Stomach (tissue), 8 donors: ENCODE measurements at regions not wholly inside any gene's neighbourhood (a gene's known extent, or its start where the extent isn't known, plus 50 kb on each side); places are given as distances from the start of the nearest gene placed in this dataset.
A peak's percentile ranks its signal among the peaks of the same experiment; 100 is the strongest.

ENCODE experiments used
- DNase-seq, 2 donors: peaks; one replicate each; pipeline versions ENCODE4 v3.0.0 to v3.0.0-alpha.2; 2013 to 2019
- H3K27ac ChIP-seq, 5 donors: fragments of 200-600 bp in 4 of 5; sonication (generic) in 4 of 5; one replicate each; pipeline ENCODE4 v1.5.1; 2013 to 2019; ENCODE audit warnings: mild to moderate bottlenecking in 1 of 5, moderate library complexity in 1 of 5
- H3K27me3 ChIP-seq, 3 donors: fragments of 200-600 bp; sonication (generic); one replicate each; pipeline ENCODE4 v1.5.1; 2017 to 2019; ENCODE audit warnings: mixed run types in 1 of 3
- H3K36me3 ChIP-seq, 4 donors: fragments of 200-600 bp; sonication (generic); 1 replicate in 3 of 4; 2 replicates in 1 of 4; pipeline ENCODE4 v1.5.1; 2016 to 2019
- H3K4me1 ChIP-seq, 4 donors: fragments of 200-600 bp; sonication (generic); one replicate each; pipeline ENCODE4 v1.5.1; 2016 to 2019
- H3K4me3 ChIP-seq, 4 donors: fragments of 200-600 bp; sonication (generic) in 3 of 4; one replicate each; pipeline ENCODE4 v1.5.1; 2016 to 2019; ENCODE audit warnings: mild to moderate bottlenecking in 1 of 4
- H3K9me3 ChIP-seq, 4 donors: fragments of 200-600 bp; sonication (generic); one replicate each; pipeline ENCODE4 v1.5.1; 2016 to 2019
- CTCF ChIP-seq, 7 experiments: fragments of 450-650 bp in 4 of 7; fragments of 200-600 bp in 3 of 7; sonication (generic) in 3 of 7; IDR thresholded peaks; one replicate each; pipeline ENCODE4 v1.5.1; 2016 to 2019; ENCODE audit warnings: antibody characterized with exemption in 7 of 7, control low read depth in 2 of 7, mild to moderate bottlenecking in 1 of 7
- EP300 ChIP-seq: sonication (generic); formaldehyde crosslinking; IDR thresholded peaks from one replicate; pipeline ENCODE4 v1.6.1; 2017; ENCODE audit warnings: antibody characterized with exemption
- POLR2A ChIP-seq, 4 donors: fragments of 450-650 bp; IDR thresholded peaks; one replicate each; pipeline ENCODE4 v1.6.1; 2016; ENCODE audit warnings: antibody characterized with exemption in 4 of 4, control low read depth in 2 of 4, mild to moderate bottlenecking in 1 of 4, moderate library complexity in 1 of 4
- POLR2AphosphoS5 ChIP-seq, 3 donors: sonication (generic); formaldehyde crosslinking; IDR thresholded peaks; one replicate each; pipeline ENCODE4 v1.6.1; 2016; ENCODE audit warnings: antibody characterized with exemption in 3 of 3
- WGBS, 5 donors: extraction: QIAGEN DNeasy Blood & Tissue Kit in 3 of 5; methylation state at CpG; one replicate each; pipeline versions ENCODE4 v1.1.5 to v1.1.7; 2013 to 2018; 5-methylcytosine and 5-hydroxymethylcytosine counted together
- intact Hi-C: fragments of 100-400 bp; cut with DNase I; formaldehyde crosslinking; loops from one replicate; pipeline ENCODE4 v1.15.1; 2023; ENCODE audit warnings: low total_unique reads
- donor health status: healthy with polysubstance abuse.
- donor health status: Bipolar disorder and iron deficiency.
- donor health status: healthy.

GRCh38 chr17:69961501-69962145, 113.4 kb upstream of the KCNJ16 start:
- Histone ChIP-seq H3K4me3 (no peak overlapping the region), H3K4me1 (peaks cover 0 to 11% (median 5%) of the 10 kb centered on the region in 4 donors), H3K27ac (no peak overlapping the region), H3K9me3 (peaks cover 0 to 15% (median 0%) of the 10 kb centered on the region in 4 donors), H3K27me3 (no peaks in the 10 kb centered on the region), H3K36me3 (no peaks in the 10 kb centered on the region)
- no peak for TF ChIP-seq POLR2A (IDR thresholded peaks at IDR 0.05)
- TF ChIP-seq EP300: no peak
- no peak for TF ChIP-seq CTCF (IDR thresholded peaks at IDR 0.05)
- no peak for TF ChIP-seq POLR2AphosphoS5 (IDR thresholded peaks at IDR 0.05)
- peak; percentile 26 to 64 for DNase-seq
- WGBS, 5 donors: 25 to 32% (median 27%) methylated on average over 7 of the region's 7 CpGs
- intact Hi-C loops: no loop called here

- TF ChIP-seq CTCF (IDR thresholded peaks at IDR 0.05) (no peak), POLR2AphosphoS5 (IDR thresholded peaks at IDR 0.05) (no peak), POLR2A (IDR thresholded peaks at IDR 0.05) (no peak), EP300 (no peak)
- Histone ChIP-seq H3K9me3 (peaks cover 0 to 15% (median 0%) of the 10 kb centered on the region in 4 donors), H3K4me3 (no peak overlapping the region), H3K4me1 (peaks cover 0 to 11% (median 5%) of the 10 kb centered on the region in 4 donors), H3K36me3 (no peaks in the 10 kb centered on the region), H3K27ac (no peak overlapping the region), H3K27me3 (no peaks in the 10 kb centered on the region)
- DNase-seq: no peak
- WGBS, 5 donors: 82 to 95% (median 84%) methylated on average over 2 of the region's 2 CpGs
- intact Hi-C loops: no loop called here
These were observed 112.5 kb upstream of the KCNJ16 start for GRCh38 chr17:69962436-69962995.

- intact Hi-C loops: no loop called here
- Histone ChIP-seq H3K4me1 (no peaks in the 10 kb centered on the region), H3K4me3 (no peak overlapping the region), H3K27ac (no peak overlapping the region), H3K9me3 (peaks cover 0 to 15% (median 0%) of the 10 kb centered on the region in 4 donors), H3K36me3 (no peaks in the 10 kb centered on the region), H3K27me3 (no peaks in the 10 kb centered on the region)
- no peak for DNase-seq
- TF ChIP-seq EP300: no peak
- 68 to 81% (median 79%) methylated on average over 3 of the region's 3 CpGs for WGBS, 5 donors
These were observed 107.1 kb upstream of the KCNJ16 start for GRCh38 chr17:69967910-69968411.

GRCh38 chr17:69969897-69970296, 105.1 kb upstream of the KCNJ16 start:
- H3K36me3 ChIP-seq: no peaks in the 10 kb centered on the region
- WGBS, 5 donors: 64 to 88% (median 77%) methylated on average over 2 of the region's 2 CpGs
- no peaks in the 10 kb centered on the region for H3K27me3 ChIP-seq
- peaks cover 0 to 14% (median 7%) of the 10 kb centered on the region in 4 donors for H3K9me3 ChIP-seq
- no peak overlapping the region for H3K27ac ChIP-seq
- no peak for TF ChIP-seq POLR2A (IDR thresholded peaks at IDR 0.05)
- TF ChIP-seq EP300: no peak
- TF ChIP-seq POLR2AphosphoS5 (IDR thresholded peaks at IDR 0.05): no peak
- no peak for TF ChIP-seq CTCF (IDR thresholded peaks at IDR 0.05)
- no peaks in the 10 kb centered on the region for H3K4me1 ChIP-seq
- intact Hi-C loops: no loop called here
- no peak overlapping the region for H3K4me3 ChIP-seq
- DNase-seq: no peak

- intact Hi-C loops: no loop called here
- Histone ChIP-seq H3K4me3 (no peak overlapping the region), H3K27ac (no peak overlapping the region), H3K4me1 (no peaks in the 10 kb centered on the region), H3K9me3 (peaks cover 0 to 8% (median 5%) of the 10 kb centered on the region in 4 donors), H3K36me3 (no peaks in the 10 kb centered on the region), H3K27me3 (no peaks in the 10 kb centered on the region)
- WGBS, 5 donors: 92 to 97% (median 93%) methylated on average over 1 of the region's 1 CpG
- no peak for TF ChIP-seq POLR2A (IDR thresholded peaks at IDR 0.05)
- TF ChIP-seq POLR2AphosphoS5 (IDR thresholded peaks at IDR 0.05): no peak
- TF ChIP-seq EP300: no peak
- no peak for TF ChIP-seq CTCF (IDR thresholded peaks at IDR 0.05)
- no peak for DNase-seq
These were observed 102.8 kb upstream of the KCNJ16 start for GRCh38 chr17:69972251-69972650.
